OCI-M1 (cell line): ENCODE measurements at regions not wholly inside any gene's neighbourhood (a gene's known extent, or its start where the extent isn't known, plus 50 kb on each side); places are given as distances from the start of the nearest gene placed in this dataset.
"Not testable (repeated sequence)": the region's sequence is repeated elsewhere in the genome, so short reads cannot be mapped to it uniquely, and the experiment has no call there.

Experiments
- DNase-seq: peaks from one replicate; lab custom pipeline; 2025; lab: John Stamatoyannopoulos, UW

GRCh38 chr15:28789401-28790114 lies 58.9 kb downstream of the GOLGA6L7 start:
- not testable (repeated sequence) for DNase-seq

- DNase-seq, result not testable (repeated sequence)
These were observed 59.6 kb downstream of the GOLGA6L7 start for GRCh38 chr15:28788649-28789400.

- DNase-seq, result not testable (repeated sequence)
These were observed 60.3 kb downstream of the GOLGA6L7 start for GRCh38 chr15:28788176-28788575.

GRCh38 chr15:28786521-28786920 lies 61.9 kb downstream of the GOLGA6L7 start:
- peak; percentile 14 for DNase-seq

GRCh38 chr15:28784347-28785163 lies 63.9 kb downstream of the GOLGA6L7 start:
- not testable (repeated sequence) for DNase-seq

- no peak for DNase-seq
These were observed 64.6 kb downstream of the GOLGA6L7 start for GRCh38 chr15:28783873-28784272.

- no peak for DNase-seq
These were observed 65.0 kb downstream of the GOLGA6L7 start for GRCh38 chr15:28783466-28783865.

GRCh38 chr15:28778397-28778796 lies 66.2 kb upstream of the GOLGA8M start:
- not testable (repeated sequence) for DNase-seq

- not testable (repeated sequence) for DNase-seq
These were observed 60.6 kb upstream of the GOLGA8M start for GRCh38 chr15:28772857-28773256.
